OCI-M2 (cell line): ENCODE measurements at regions not wholly inside any gene's neighbourhood (a gene's known extent, or its start where the extent isn't known, plus 50 kb on each side); places are given as distances from the start of the nearest gene placed in this dataset.

Source experiments
- DNase-seq: peaks from one replicate; lab custom pipeline; 2025; ENCODE audit not compliant: unreplicated experiment; lab: John Stamatoyannopoulos, UW

- no peak for DNase-seq
Observed at GRCh38 chr9:24488896-24489295, 56.8 kb downstream of the IZUMO3 start.

- no peak for DNase-seq
Observed at GRCh38 chr9:24487946-24488345, 57.8 kb downstream of the IZUMO3 start.

- no peak for DNase-seq
Observed at GRCh38 chr9:24487250-24487861, 58.3 kb downstream of the IZUMO3 start.

GRCh38 chr9:24479361-24480059 is 66.2 kb downstream of the IZUMO3 start:
- no peak for DNase-seq

GRCh38 chr9:24464319-24464951 is 81.3 kb downstream of the IZUMO3 start:
- no peak for DNase-seq

GRCh38 chr9:24462951-24463350 is 82.7 kb downstream of the IZUMO3 start:
- no peak for DNase-seq

- no peak for DNase-seq
Observed at GRCh38 chr9:24460781-24461180, 84.9 kb downstream of the IZUMO3 start.

- DNase-seq: no peak
Observed at GRCh38 chr9:24459953-24460352, 85.7 kb downstream of the IZUMO3 start.

- DNase-seq: no peak
Observed at GRCh38 chr9:24451346-24451745, 94.4 kb downstream of the IZUMO3 start.

GRCh38 chr9:24449976-24450375 is 95.7 kb downstream of the IZUMO3 start:
- DNase-seq: no peak

- no peak for DNase-seq
Observed at GRCh38 chr9:24439456-24439855, 106.2 kb downstream of the IZUMO3 start.

- no peak for DNase-seq
Observed at GRCh38 chr9:24438876-24439275, 106.8 kb downstream of the IZUMO3 start.

- DNase-seq: no peak
Observed at GRCh38 chr9:24436761-24437160, 108.9 kb downstream of the IZUMO3 start.

GRCh38 chr9:24434183-24434582 is 111.5 kb downstream of the IZUMO3 start:
- no peak for DNase-seq

- no peak for DNase-seq
Observed at GRCh38 chr9:24416136-24416535, 129.6 kb downstream of the IZUMO3 start.

- no peak for DNase-seq
Observed at GRCh38 chr9:24413651-24414050, 132.0 kb downstream of the IZUMO3 start.

GRCh38 chr9:24398466-24398865 is 147.2 kb downstream of the IZUMO3 start:
- no peak for DNase-seq

- DNase-seq: no peak
Observed at GRCh38 chr9:24391095-24391494, 154.6 kb downstream of the IZUMO3 start.

GRCh38 chr9:24385077-24385476 is 160.6 kb downstream of the IZUMO3 start:
- DNase-seq: no peak

GRCh38 chr9:24382566-24382965 is 163.1 kb downstream of the IZUMO3 start:
- DNase-seq: no peak

GRCh38 chr9:24381205-24381604 is 164.5 kb downstream of the IZUMO3 start:
- no peak for DNase-seq

GRCh38 chr9:24359046-24359445 is 186.7 kb downstream of the IZUMO3 start:
- no peak for DNase-seq
